Choroid plexus epithelial cell (primary cell): ENCODE measurements at regions not wholly inside any gene's neighbourhood (a gene's known extent, or its start where the extent isn't known, plus 50 kb on each side); places are given as distances from the start of the nearest gene placed in this dataset.

Experiments used
- DNase-seq: peaks from one replicate; pipeline ENCODE4 v3.0.0-alpha.2; 2010; ENCODE audit warnings: low read depth
- H3K4me3 ChIP-seq: 2 replicates; pipeline ENCODE4 v1.5.1; 2011; ENCODE audit warnings: low read depth, mild to moderate bottlenecking, control low read depth, low read length, moderate library complexity
- CTCF ChIP-seq: conservative IDR thresholded peaks from 2 replicates; pipeline ENCODE4 v1.5.1; 2011; ENCODE audit warnings: low read depth, mild to moderate bottlenecking, control low read depth, inconsistent platforms, low read length, moderate library complexity

GRCh38 chr14:49363821-49364751 is 222.1 kb downstream of the RPS29 start:
- no peak for DNase-seq
- no peak overlapping the region for H3K4me3 ChIP-seq
- TF ChIP-seq CTCF, result no peak

DNA sequence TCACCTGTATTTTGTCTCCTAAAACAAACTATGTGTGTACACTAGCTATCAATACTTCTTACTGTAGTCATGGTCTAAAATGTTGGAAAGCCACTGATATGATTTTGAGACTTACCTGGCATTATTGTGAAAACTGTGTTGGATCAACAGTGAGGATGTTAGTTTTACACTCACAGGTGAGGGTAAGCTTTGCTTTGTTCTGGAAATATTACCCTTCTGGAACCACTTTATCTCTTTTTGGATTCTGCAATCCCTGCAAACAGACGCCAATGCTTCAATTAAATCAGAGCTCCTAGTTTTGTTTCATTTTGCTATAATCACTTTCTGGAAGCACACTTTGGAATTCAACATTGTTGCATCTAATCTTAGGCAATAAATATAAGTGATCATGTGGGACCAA is 223.3 kb downstream of the RPS29 start:
- no peak overlapping the region for H3K4me3 ChIP-seq
- no peak for TF ChIP-seq CTCF
- DNase-seq, result no peak

- DNase-seq, result no peak
- no peak for TF ChIP-seq CTCF
- no peak overlapping the region for H3K4me3 ChIP-seq
These were observed 247.1 kb downstream of the RPS29 start for GRCh38 chr14:49339130-49339529.

- H3K4me3 ChIP-seq, result no peak overlapping the region
- no peak for TF ChIP-seq CTCF
- DNase-seq, result no peak
These were observed 266.4 kb downstream of the RPS29 start for GRCh38 chr14:49319810-49320209.

DNA sequence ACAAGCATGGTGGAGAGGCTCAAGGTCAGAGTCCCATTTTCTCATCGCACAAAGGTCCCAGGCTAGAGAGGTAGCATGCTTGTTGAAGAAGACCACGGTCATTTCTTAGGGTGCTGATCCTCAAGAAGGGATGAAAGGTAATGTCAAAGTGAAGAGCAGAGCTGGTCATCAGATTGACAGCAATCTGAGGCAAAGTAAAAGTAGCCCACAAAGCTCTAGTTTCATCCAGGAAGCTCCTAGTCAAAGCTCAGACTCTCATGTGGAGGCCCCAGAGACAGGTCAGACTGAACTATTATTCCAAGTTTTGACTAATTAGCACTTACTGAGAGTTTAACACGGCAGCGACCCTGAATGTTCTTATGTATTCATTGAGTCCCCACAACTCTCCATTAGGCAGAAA is 270.6 kb downstream of the RPS29 start:
- no peak overlapping the region for H3K4me3 ChIP-seq
- no peak for DNase-seq
- TF ChIP-seq CTCF, result no peak

GRCh38 chr14:49314737-49315136 is 271.4 kb downstream of the RPS29 start:
- no peak overlapping the region for H3K4me3 ChIP-seq
- TF ChIP-seq CTCF, result no peak
- peak; percentile 8 for DNase-seq

- no peak for TF ChIP-seq CTCF
- no peak for DNase-seq
- H3K4me3 ChIP-seq, result no peak overlapping the region
These were observed 273.1 kb downstream of the RPS29 start for GRCh38 chr14:49313108-49313507.
